ENCODE measurements at regions not wholly inside any gene's neighbourhood (a gene's known extent, or its start where the extent isn't known, plus 50 kb on each side); places are given as distances from the start of the nearest gene placed in this dataset.
"Not testable (repeated sequence)": the region's sequence is repeated elsewhere in the genome, so short reads cannot be mapped to it uniquely, and the experiment has no call there.

DNA sequence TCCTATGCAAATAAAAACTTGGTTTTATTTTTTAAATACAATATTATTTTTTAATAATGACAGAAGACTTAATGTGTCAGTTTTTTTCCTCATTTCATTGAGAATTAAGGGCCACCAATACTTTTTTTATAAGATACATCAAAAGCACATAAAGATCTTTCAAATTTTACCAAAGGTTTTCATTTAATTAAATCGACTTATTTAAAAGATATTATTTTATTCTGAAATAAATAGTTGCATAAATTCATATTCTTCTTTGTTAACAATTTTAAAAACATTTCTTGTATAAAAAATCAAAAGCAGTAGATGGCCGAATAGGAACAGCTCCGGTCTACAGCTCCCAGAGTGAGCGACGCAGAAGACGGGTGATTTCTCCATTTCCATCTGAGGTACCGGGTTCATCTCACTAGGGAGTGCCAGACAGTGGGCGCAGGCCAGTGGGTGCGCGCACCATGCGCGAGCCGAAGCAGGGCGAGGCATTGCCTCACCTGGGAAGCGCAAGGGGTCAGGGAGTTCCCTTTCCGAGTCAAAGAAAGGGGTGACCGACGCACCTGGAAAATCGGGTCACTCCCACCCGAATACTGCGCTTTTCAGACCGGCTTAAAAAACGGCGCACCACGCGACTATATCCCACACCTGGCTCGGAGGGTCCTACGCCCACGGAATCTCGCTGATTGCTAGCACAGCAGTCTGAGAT is 374.6 kb upstream of the NPVF start:
- not testable (repeated sequence) for DNase-seq

GRCh38 chr7:25603427-25603740 is 375.1 kb upstream of the NPVF start:
- not testable (repeated sequence) for DNase-seq

DNA sequence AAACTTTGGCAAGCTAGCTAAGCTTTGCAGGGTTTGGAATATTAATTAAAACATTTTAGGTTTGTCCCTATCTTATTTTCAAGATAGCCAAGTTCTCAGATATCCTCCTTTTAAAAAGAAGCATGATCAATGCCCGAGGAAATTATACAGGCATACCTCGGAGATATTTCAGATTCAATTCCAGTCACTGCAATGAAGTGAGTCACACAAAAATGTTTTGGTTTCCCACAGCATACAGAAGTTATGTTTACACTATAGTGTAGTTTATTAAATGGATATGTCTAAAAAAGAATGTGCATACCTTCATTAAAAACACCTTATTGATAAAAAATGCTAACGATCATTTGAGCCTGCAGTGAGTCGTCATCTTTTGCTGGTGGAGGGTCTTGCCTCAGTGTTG is 382.9 kb upstream of the NPVF start:
- DNase-seq = no peak

DNA sequence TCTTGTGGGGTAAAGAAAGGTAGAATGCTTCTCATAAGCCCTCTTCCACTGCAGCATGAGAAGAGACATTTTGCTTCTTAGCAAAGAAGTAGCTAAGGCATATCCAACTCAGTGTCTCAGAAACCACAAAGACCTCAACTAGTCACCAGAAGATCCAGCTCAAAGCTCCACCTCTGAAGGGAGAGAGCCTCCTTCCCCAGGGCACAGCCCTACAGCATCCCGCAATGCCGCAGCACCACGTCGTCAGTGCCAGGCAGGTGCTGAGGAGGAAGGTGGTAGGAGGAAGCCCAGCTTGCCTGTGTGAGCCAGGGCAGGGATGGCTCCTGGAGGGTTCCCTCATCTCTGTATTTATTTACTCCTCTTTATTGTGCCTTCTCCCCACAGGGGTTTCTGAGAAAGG is 385.6 kb upstream of the NPVF start:
- no peak for DNase-seq

- no peak for DNase-seq
Measured at GRCh38 chr7:25614415-25614814, 386.1 kb upstream of the NPVF start.

- no peak for DNase-seq
Measured at GRCh38 chr7:25615003-25615402, 386.7 kb upstream of the NPVF start.

DNA sequence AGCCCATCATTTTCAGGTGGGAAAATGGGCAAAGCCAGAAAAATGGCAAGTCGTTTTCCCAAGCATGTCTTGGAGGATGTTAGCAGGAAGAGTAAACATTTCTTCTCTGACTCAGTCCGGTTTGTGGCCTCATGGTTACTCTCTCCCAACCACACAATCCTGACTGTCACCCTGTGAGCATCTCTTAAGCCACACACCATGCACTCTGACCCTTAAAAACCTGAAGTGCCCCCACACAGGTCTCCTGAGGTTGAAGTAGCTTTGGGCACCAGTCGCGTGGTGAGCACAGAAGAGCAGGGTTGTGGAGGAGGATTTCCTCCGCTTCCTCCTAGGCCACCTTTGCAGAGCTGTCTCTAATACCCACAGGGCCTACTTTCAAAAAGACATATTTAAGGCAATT is 387.3 kb upstream of the NPVF start:
- no peak for DNase-seq

DNA sequence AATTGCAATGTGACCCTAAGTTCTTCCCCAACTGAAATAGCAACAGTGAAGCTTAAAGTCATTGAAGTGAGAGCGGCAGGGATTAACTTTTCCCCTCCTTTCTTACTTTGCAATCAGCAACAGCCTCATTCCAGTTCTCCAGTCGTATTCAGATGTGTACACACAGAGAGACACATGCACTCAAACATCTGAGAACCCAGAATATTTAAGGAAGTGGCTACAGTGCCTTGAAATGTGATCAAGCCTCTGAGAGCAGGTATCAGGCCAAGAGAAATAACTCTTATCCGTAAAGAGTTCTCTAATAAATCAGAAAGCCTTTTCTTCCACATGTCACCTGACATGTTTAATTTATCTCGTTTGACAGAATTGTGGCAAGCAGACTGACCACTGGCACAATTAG is 388.9 kb upstream of the NPVF start:
- DNase-seq = no peak

- no peak for DNase-seq
Measured at GRCh38 chr7:25617673-25618072, 389.4 kb upstream of the NPVF start.

- DNase-seq = no peak
Measured at GRCh38 chr7:25619381-25619780, 391.1 kb upstream of the NPVF start.

DNA sequence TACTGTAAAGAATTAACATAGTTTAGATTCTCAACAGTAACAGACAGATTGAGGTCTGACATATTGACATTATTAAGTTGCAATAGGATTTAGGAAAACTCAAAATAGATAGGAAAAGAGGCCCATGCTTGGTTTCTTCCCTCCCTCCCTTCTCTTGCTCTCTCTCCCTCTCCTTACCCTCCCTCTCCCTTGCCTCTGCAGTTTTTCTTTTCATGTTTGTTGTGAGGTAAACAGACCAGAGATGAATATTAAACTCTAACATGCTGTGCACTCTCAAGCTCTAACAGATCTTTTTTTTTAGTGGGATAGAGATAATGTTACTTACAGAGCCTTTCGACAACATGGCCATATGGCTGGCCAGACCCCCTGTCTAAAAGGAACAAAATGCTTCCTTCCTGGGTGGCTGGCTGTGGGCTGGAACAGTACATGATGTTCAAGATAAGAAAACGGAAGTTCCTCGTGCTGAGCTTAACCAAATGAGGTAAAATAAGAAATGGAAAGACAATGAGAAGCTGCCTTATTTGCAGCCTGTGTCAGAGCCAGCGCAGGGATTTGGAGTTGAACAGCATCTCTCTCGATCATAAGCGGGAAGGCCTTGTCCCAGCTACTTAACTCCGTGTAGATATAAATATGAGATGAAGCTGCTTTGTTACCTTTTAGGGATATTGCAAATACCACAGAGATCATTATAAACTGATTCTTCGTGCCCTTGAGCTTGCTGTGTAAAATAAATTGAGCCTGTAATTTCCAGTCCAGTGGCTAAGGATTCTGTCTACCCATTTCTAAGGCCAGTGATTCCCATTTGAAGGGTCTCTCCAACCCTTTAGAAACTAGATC is 391.9 kb upstream of the NPVF start:
- DNase-seq = no peak

DNA sequence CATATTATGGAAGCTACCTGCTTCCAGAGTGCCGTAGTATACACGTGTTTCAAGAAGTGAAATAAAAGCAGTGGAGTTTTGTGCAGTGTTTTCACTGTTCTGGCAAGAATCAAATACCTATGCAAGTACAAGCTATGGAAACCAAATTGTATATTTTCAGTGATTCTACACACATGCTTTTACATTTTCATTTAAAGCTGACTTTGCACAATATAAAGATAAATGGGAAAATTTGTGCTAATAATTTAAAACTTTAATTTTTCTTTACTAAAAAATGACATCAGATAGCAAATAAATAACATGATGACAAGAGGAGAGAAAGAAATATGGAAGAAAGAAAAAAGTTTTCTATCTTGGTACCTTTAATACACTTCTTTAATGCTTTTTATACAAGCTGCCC is 393.7 kb upstream of the NPVF start:
- no peak for DNase-seq

- DNase-seq = no peak
Measured at GRCh38 chr7:25622695-25623094, 394.4 kb upstream of the NPVF start.

DNA sequence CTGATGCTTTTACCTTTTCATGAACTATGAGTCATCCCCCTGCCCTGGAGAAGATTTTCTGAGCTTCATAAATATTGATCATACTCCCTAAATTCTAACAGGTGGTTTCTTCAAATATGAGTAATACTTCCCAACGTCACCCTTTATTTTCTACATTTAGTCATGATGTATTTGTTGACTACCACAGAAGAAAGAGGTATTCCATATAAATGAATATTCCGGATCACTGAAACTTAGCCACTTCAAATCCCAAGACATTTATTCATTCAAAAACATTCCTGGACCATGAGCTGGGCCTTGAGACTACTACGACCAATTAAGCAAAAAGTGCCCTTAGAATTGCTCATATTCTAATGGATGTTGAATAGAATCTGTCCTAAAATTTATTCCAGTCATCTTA is 395.8 kb upstream of the NPVF start:
- DNase-seq = no peak

DNA sequence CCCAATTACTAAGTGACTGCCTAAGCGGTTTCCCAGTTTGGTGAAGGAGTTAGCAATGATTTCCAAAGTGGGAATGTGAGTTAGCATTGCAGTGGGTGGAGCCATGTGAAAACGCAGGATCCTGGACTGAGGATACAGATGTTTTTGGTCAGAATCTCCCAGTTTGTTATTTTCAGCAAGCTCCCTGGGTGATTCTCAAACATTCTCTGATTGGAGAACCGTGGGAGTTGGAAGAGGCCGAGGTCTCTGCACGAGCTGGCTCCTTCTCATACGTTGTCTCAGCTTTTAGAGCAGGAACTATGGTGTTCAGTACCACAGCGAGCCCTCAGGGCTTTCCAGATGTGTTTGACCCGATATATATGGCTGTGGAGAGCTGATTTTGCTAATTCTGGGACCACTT is 396.5 kb upstream of the NPVF start:
- no peak for DNase-seq

- DNase-seq = no peak
Measured at GRCh38 chr7:25625306-25625992, 397.2 kb upstream of the NPVF start.

- DNase-seq = no peak
Measured at GRCh38 chr7:25626451-25627131, 398.3 kb upstream of the NPVF start.

- DNase-seq = no peak
Measured at GRCh38 chr7:25628446-25628845, 400.2 kb upstream of the NPVF start.

DNA sequence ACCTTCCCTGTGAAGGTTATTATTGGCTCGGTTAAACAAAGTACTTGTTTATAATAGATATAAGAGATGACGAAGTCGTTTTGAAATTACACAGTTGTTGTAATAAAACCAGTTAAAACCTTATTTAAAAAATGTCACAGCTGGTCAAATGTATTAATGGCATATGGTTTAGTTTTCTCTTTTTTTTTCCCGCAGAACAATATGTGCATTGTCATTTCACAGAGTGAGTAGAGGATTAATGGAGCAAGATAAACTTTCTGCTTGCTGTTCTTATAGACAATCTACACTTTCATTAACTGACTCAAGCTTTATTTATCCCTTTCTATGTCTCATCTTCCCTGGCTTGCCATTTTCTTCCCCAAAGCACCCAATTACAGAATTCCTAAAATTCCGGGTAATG is 404.3 kb upstream of the NPVF start:
- DNase-seq = no peak

GRCh38 chr7:25633426-25634036 is 405.2 kb upstream of the NPVF start:
- no peak for DNase-seq

- no peak for DNase-seq
Measured at GRCh38 chr7:25636168-25636567, 407.9 kb upstream of the NPVF start.

DNA sequence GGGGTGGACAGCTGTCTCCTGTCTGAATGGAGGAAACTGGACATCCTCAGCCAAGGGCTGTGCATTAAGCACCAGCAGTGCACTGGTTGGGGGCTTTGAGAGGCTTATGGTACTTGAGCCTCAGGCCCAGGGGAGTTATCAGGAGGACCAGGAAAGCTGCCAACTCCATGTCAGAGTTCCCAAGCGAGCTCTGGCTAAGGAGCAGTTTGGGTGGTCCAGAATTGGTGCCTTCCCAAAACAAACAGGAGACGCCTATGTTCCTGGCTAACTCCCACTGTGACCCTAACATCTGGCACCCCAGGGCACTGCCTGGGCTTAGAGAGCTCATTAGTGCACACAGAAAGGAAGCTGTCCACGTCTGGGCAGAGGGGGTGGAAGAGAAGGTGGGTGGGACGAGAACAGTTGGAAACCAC is 408.6 kb upstream of the NPVF start:
- DNase-seq = no peak

DNA sequence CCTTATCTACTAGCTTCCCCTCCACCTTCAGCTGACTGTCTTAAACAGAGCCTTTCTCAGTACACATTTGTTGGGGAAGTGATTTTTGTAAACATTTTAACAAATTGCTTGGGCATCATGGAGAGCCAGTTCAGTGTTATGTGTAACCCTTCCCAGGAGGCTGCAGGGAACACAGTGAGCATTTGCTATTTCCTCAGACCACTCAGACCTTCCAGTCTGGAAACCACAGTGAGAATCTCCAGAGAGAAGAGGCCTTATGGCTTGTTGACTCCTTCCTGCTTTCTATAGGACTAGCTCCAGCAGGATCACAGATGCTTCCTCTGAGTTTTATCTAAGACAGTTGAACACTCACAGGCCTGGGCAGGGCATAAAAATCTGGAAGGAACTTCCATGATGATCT is 409.8 kb upstream of the NPVF start:
- no peak for DNase-seq
